ENCODE measurements at regions not wholly inside any gene's neighbourhood (a gene's known extent, or its start where the extent isn't known, plus 50 kb on each side); places are given as distances from the start of the nearest gene placed in this dataset.

GRCh38 chr18:2325308-2325849 is 245.9 kb downstream of the METTL4 start:
- TF ChIP-seq ARNTL (CRISPR knock-in tag; IDR thresholded peaks at IDR 0.05; ENCODE audit: borderline replicate concordance, low read depth), result no peak
- no peak for TF ChIP-seq CSDC2 (CRISPR knock-in tag; IDR thresholded peaks at IDR 0.05)
- no peak for TF ChIP-seq OSR1 (CRISPR knock-in tag; IDR thresholded peaks at IDR 0.05)
- no peak for TF ChIP-seq PATZ1 (CRISPR knock-in tag; IDR thresholded peaks at IDR 0.05; ENCODE audit: borderline replicate concordance)
- TF ChIP-seq ZC3H10 (CRISPR knock-in tag; IDR thresholded peaks at IDR 0.05), result no peak
- TF ChIP-seq ESRRG (CRISPR knock-in tag; IDR thresholded peaks at IDR 0.05), result no peak
- TF ChIP-seq TCF4 (CRISPR knock-in tag; IDR thresholded peaks at IDR 0.05; ENCODE audit: borderline replicate concordance), result no peak
- TF ChIP-seq GLIS3 (CRISPR knock-in tag; IDR thresholded peaks at IDR 0.05), result no peak
- TF ChIP-seq ZNF70 (CRISPR knock-in tag; IDR thresholded peaks at IDR 0.05), result no peak
- no peak for TF ChIP-seq CREB5 (CRISPR knock-in tag; IDR thresholded peaks at IDR 0.05; ENCODE audit: low read depth)
- TF ChIP-seq BACH2 (CRISPR knock-in tag; IDR thresholded peaks at IDR 0.05; ENCODE audit: borderline replicate concordance), result no peak

Measured in SK-N-SH treated with all-trans-retinoic acid at 6 μM for 48 hours (cell line).